GM23338 (cell line): ENCODE measurements at regions not wholly inside any gene's neighbourhood (a gene's known extent, or its start where the extent isn't known, plus 50 kb on each side); places are given as distances from the start of the nearest gene placed in this dataset.

Source experiments
- ATAC-seq: fragments of 200-7000 bp; cut with Tn5 transposase; 3 replicates; pipeline ENCODE4 v1.9.1; 2020
- DNase-seq: peaks from one replicate; pipeline ENCODE4 v3.0.0-alpha.2; 2015; ENCODE audit warnings: low spot score
- H2AFZ ChIP-seq: fragments of 200-600 bp; sonication (generic); 2 replicates; pipeline ENCODE4 v1.8.0; 2016; ENCODE audit warnings: antibody characterized with exemption, mild to moderate bottlenecking, moderate library complexity
- H3F3A ChIP-seq: fragments of 200-600 bp; sonication (generic); replicated peaks from 2 replicates; pipeline ENCODE4 v1.8.0; 2017; ENCODE audit warnings: antibody characterized with exemption, mixed run types, low read depth
- H3K27ac ChIP-seq: fragments of 200-600 bp; sonication (generic); 2 replicates; pipeline ENCODE4 v1.6.1; 2016; ENCODE audit warnings: low read depth
- H3K27me3 ChIP-seq: fragments of 200-600 bp; sonication (generic); 2 replicates; pipeline ENCODE4 v1.8.0; 2016; ENCODE audit warnings: mild to moderate bottlenecking, mixed run types, moderate library complexity; ENCODE audit not compliant: insufficient read depth
- H3K36me3 ChIP-seq: fragments of 200-600 bp; sonication (generic); 2 replicates; pipeline ENCODE4 v1.8.0; 2016; ENCODE audit warnings: mild to moderate bottlenecking; ENCODE audit not compliant: insufficient read depth
- H3K4me1 ChIP-seq: fragments of 200-600 bp; sonication (generic); 2 replicates; pipeline ENCODE4 v1.8.0; 2016; ENCODE audit warnings: mild to moderate bottlenecking, moderate library complexity; ENCODE audit not compliant: insufficient read depth
- H3K4me2 ChIP-seq: fragments of 200-600 bp; sonication (generic); 2 replicates; pipeline ENCODE4 v1.7.1; 2017; ENCODE audit warnings: mixed run types
- H3K4me3 ChIP-seq: fragments of 200-600 bp; sonication (generic); 2 replicates; pipeline ENCODE4 v1.6.1; 2016; ENCODE audit warnings: mixed run types
- H3K79me2 ChIP-seq: fragments of 200-600 bp; sonication (generic); replicated peaks from 2 replicates; pipeline ENCODE4 v1.8.0; 2017; ENCODE audit warnings: mild to moderate bottlenecking; ENCODE audit not compliant: insufficient read depth
- H3K9me2 ChIP-seq: fragments of 200-600 bp; sonication (generic); 2 replicates; pipeline ENCODE4 v1.8.0; 2017; ENCODE audit not compliant: insufficient read depth
- H4K20me1 ChIP-seq: fragments of 200-600 bp; sonication (generic); replicated peaks from 2 replicates; pipeline ENCODE4 v1.8.0; 2017; ENCODE audit warnings: mild to moderate bottlenecking; ENCODE audit not compliant: insufficient read depth
- H3K27ac Mint-ChIP-seq: 2 replicates; pipeline ENCODE4 v1.8.0; 2020; ENCODE audit warnings: inconsistent platforms, mild to moderate bottlenecking, moderate library complexity, mixed read lengths
- H3K27me3 Mint-ChIP-seq: 3 replicates; pipeline ENCODE4 v1.8.0; 2022; ENCODE audit warnings: low read depth, mild to moderate bottlenecking, moderate library complexity, mixed read lengths, inconsistent platforms; ENCODE audit not compliant: insufficient read depth, poor library complexity
- H3K36me3 Mint-ChIP-seq: 3 replicates; pipeline ENCODE4 v1.8.0; 2021; ENCODE audit warnings: low read depth, mild to moderate bottlenecking, inconsistent platforms, moderate library complexity, mixed read lengths
- H3K4me1 Mint-ChIP-seq: 3 replicates; pipeline ENCODE4 v1.8.0; 2020; ENCODE audit warnings: mild to moderate bottlenecking, inconsistent platforms, mixed read lengths
- H3K4me3 Mint-ChIP-seq: 3 replicates; pipeline ENCODE4 v1.8.0; 2021; ENCODE audit warnings: moderate library complexity, mild to moderate bottlenecking, inconsistent platforms, mixed read lengths
- H3K9me3 Mint-ChIP-seq: 3 replicates; pipeline ENCODE4 v1.8.0; 2020; ENCODE audit warnings: moderate library complexity, mild to moderate bottlenecking, inconsistent platforms, mixed read lengths
- JUNB ChIP-seq: IDR thresholded peaks from one replicate; pipeline ENCODE4 v1.6.1; 2016; ENCODE audit warnings: antibody characterized with exemption; ENCODE audit not compliant: unreplicated experiment
- STAT1 ChIP-seq: IDR thresholded peaks from one replicate; pipeline ENCODE4 v1.6.1; 2016; ENCODE audit warnings: antibody characterized with exemption; ENCODE audit not compliant: unreplicated experiment
- TF ChIP-seq, protein P1 (sequence below): fragments of 250-450 bp; sonication (Bioruptor Pico); IDR thresholded peaks from 2 replicates; pipeline ENCODE4 v1.5.0; 2020; ENCODE audit warnings: mild to moderate bottlenecking, moderate library complexity
- TF ChIP-seq, protein P2 (sequence below): IDR thresholded peaks from one replicate; pipeline ENCODE4 v1.6.1; 2018; ENCODE audit warnings: antibody characterized with exemption; ENCODE audit not compliant: unreplicated experiment

DNA sequence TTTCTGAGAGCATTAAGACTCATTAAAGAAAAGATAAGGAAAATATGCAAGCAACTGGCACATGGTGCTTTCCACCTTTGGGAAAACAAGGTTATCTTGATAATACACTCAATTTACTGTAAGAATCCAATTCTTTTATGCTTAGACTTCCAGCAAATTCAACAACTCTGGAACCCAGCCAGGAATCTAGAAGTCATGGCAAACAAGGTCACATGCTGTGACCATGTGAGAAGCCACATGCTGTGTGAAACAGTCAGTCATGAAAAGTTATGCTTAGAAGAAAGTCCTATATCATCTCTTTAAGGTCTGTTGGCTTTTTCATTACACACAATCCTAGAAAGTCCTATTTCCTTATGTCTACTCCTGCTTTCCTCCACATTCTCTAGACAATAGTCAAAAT is 581.8 kb upstream of the C9orf72 start (continued):
- TF ChIP-seq, protein P1, sequence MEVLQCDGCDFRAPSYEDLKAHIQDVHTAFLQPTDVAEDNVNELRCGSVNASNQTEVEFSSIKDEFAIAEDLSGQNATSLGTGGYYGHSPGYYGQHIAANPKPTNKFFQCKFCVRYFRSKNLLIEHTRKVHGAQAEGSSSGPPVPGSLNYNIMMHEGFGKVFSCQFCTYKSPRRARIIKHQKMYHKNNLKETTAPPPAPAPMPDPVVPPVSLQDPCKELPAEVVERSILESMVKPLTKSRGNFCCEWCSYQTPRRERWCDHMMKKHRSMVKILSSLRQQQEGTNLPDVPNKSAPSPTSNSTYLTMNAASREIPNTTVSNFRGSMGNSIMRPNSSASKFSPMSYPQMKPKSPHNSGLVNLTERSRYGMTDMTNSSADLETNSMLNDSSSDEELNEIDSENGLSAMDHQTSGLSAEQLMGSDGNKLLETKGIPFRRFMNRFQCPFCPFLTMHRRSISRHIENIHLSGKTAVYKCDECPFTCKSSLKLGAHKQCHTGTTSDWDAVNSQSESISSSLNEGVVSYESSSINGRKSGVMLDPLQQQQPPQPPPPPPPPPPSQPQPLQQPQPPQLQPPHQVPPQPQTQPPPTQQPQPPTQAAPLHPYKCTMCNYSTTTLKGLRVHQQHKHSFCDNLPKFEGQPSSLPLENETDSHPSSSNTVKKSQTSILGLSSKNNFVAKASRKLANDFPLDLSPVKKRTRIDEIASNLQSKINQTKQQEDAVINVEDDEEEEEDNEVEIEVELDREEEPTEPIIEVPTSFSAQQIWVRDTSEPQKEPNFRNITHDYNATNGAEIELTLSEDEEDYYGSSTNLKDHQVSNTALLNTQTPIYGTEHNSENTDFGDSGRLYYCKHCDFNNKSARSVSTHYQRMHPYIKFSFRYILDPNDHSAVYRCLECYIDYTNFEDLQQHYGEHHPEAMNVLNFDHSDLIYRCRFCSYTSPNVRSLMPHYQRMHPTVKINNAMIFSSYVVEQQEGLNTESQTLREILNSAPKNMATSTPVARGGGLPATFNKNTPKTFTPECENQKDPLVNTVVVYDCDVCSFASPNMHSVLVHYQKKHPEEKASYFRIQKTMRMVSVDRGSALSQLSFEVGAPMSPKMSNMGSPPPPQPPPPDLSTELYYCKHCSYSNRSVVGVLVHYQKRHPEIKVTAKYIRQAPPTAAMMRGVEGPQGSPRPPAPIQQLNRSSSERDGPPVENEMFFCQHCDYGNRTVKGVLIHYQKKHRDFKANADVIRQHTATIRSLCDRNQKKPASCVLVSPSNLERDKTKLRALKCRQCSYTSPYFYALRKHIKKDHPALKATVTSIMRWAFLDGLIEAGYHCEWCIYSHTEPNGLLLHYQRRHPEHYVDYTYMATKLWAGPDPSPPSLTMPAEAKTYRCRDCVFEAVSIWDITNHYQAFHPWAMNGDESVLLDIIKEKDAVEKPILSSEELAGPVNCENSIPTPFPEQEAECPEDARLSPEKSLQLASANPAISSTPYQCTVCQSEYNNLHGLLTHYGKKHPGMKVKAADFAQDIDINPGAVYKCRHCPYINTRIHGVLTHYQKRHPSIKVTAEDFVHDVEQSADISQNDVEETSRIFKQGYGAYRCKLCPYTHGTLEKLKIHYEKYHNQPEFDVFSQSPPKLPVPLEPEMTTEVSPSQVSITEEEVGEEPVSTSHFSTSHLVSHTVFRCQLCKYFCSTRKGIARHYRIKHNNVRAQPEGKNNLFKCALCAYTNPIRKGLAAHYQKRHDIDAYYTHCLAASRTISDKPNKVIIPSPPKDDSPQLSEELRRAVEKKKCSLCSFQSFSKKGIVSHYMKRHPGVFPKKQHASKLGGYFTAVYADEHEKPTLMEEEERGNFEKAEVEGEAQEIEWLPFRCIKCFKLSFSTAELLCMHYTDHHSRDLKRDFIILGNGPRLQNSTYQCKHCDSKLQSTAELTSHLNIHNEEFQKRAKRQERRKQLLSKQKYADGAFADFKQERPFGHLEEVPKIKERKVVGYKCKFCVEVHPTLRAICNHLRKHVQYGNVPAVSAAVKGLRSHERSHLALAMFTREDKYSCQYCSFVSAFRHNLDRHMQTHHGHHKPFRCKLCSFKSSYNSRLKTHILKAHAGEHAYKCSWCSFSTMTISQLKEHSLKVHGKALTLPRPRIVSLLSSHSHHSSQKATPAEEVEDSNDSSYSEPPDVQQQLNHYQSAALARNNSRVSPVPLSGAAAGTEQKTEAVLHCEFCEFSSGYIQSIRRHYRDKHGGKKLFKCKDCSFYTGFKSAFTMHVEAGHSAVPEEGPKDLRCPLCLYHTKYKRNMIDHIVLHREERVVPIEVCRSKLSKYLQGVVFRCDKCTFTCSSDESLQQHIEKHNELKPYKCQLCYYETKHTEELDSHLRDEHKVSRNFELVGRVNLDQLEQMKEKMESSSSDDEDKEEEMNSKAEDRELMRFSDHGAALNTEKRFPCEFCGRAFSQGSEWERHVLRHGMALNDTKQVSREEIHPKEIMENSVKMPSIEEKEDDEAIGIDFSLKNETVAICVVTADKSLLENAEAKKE (CRISPR knock-in tag): no peak
- no peak for TF ChIP-seq STAT1
- TF ChIP-seq, protein P2, sequence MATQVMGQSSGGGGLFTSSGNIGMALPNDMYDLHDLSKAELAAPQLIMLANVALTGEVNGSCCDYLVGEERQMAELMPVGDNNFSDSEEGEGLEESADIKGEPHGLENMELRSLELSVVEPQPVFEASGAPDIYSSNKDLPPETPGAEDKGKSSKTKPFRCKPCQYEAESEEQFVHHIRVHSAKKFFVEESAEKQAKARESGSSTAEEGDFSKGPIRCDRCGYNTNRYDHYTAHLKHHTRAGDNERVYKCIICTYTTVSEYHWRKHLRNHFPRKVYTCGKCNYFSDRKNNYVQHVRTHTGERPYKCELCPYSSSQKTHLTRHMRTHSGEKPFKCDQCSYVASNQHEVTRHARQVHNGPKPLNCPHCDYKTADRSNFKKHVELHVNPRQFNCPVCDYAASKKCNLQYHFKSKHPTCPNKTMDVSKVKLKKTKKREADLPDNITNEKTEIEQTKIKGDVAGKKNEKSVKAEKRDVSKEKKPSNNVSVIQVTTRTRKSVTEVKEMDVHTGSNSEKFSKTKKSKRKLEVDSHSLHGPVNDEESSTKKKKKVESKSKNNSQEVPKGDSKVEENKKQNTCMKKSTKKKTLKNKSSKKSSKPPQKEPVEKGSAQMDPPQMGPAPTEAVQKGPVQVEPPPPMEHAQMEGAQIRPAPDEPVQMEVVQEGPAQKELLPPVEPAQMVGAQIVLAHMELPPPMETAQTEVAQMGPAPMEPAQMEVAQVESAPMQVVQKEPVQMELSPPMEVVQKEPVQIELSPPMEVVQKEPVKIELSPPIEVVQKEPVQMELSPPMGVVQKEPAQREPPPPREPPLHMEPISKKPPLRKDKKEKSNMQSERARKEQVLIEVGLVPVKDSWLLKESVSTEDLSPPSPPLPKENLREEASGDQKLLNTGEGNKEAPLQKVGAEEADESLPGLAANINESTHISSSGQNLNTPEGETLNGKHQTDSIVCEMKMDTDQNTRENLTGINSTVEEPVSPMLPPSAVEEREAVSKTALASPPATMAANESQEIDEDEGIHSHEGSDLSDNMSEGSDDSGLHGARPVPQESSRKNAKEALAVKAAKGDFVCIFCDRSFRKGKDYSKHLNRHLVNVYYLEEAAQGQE: no peak

DNA sequence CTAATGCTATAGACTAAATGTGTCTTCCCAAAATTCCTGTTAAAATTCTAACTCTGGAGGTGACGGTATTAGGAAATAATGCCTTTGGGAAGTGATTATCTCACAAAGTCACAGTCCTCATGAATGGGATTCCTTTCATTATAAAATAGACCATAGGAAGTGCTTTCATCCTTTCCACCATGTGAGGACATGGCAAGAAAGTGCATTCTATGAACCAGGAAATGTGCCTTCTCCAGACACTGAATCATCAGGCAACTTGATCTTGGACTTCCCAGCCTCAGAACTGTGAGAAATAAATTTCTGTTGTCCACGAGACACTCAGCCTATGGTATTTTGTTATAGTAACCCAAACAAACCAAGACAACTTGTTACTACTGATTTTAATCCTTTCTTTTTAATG is 582.4 kb upstream of the C9orf72 start:
- Mint-ChIP-seq H3K9me3 (peaks cover 14% of the 10 kb centered on the region), H3K4me3 (no peak overlapping the region), H3K36me3 (peaks cover 5% of the 10 kb centered on the region; the same call in 2 of the 3 replicates), H3K4me1 (no peaks in the 10 kb centered on the region), H3K27me3 (no peaks in the 10 kb centered on the region), H3K27ac (no peak overlapping the region)
- Histone ChIP-seq H3K4me1 (no peaks in the 10 kb centered on the region), H3K4me2 (no peak overlapping the region), H2AFZ (no peak overlapping the region), H3K9me2 (no peaks in the 10 kb centered on the region; the same call in 1 of the 2 replicates), H3K27me3 (no peaks in the 10 kb centered on the region), H3K36me3 (no peaks in the 10 kb centered on the region), H3K4me3 (no peak overlapping the region), H3F3A (no peaks in the 10 kb centered on the region), H4K20me1 (no peaks in the 10 kb centered on the region), H3K79me2 (no peaks in the 10 kb centered on the region), H3K27ac (no peak overlapping the region)
- no peak for DNase-seq
- no peak for TF ChIP-seq JUNB
- ATAC-seq: no peak
